ENCODE measurements at regions not wholly inside any gene's neighbourhood (a gene's known extent, or its start where the extent isn't known, plus 50 kb on each side); places are given as distances from the start of the nearest gene placed in this dataset.
"Not testable (repeated sequence)": the region's sequence is repeated elsewhere in the genome, so short reads cannot be mapped to it uniquely, and the experiment has no call there.

GRCh38 chr3:170679190-170679589 is 93.3 kb upstream of the SLC7A14 start:
- TF ChIP-seq CTCF (optimal IDR thresholded peaks at IDR 0.05 in 1 of 3, IDR thresholded peaks at IDR 0.05 in 1 of 3, conservative IDR thresholded peaks at IDR 0.05 in 1 of 3; ENCODE audit: extremely low read depth in 1 of 3, insufficient read depth in 2 of 3, low read length in 3 of 3), result no peak
- TF ChIP-seq EZH2 (IDR thresholded peaks at IDR 0.05; ENCODE audit: low read length), result no peak
- Histone ChIP-seq H2AFZ (ENCODE audit: control insufficient read depth, low read length) (no peak overlapping the region), H4K20me1 (ENCODE audit: control insufficient read depth, extremely low read depth, insufficient read depth, low read length) (no peaks in the 10 kb centered on the region), H3K79me2 (ENCODE audit: control insufficient read depth, insufficient read depth, low read length) (no peaks in the 10 kb centered on the region), H3K4me2 (ENCODE audit: control insufficient read depth, extremely low read depth, insufficient read depth, low read depth, low read length) (no peak overlapping the region), H3K4me1 (ENCODE audit: control insufficient read depth, extremely low read depth, insufficient read depth, low read length) (no peaks in the 10 kb centered on the region), H3K4me3 (ENCODE audit: control insufficient read depth in 2 of 3, extremely low read depth in 1 of 3, insufficient read depth in 2 of 3, low read depth in 1 of 3, low read length in 3 of 3) (no peak overlapping the region), H3K36me3 (ENCODE audit: control insufficient read depth in 2 of 2, extremely low read depth in 1 of 2, insufficient read depth in 2 of 2, low read length in 2 of 2) (no peaks in the 10 kb centered on the region), H3K9me1 (ENCODE audit: control insufficient read depth, extremely low read depth, insufficient read depth, low read length) (no peaks in the 10 kb centered on the region), H3K27ac (ENCODE audit: control insufficient read depth, insufficient read depth, low read length) (no peak overlapping the region), H3K9me3 (ENCODE audit: control insufficient read depth, low read depth, low read length) (no peaks in the 10 kb centered on the region), H3K9ac (ENCODE audit: control insufficient read depth, extremely low read depth, insufficient read depth, low read length) (no peak overlapping the region), H3K27me3 (ENCODE audit: control insufficient read depth, extremely low read depth, insufficient read depth, low read length) (no peaks in the 10 kb centered on the region)
- DNase-seq (ENCODE audit: low read depth, low spot score) (no peak), FAIRE-seq (no peak)
- dilution Hi-C loops (cut with MboI; ENCODE audit: extremely low pct_ligation_motif_present, low sequenced_read_pairs), result no loop called here

GRCh38 chr3:170670504-170670903 is 84.6 kb upstream of the SLC7A14 start:
- dilution Hi-C loops (cut with MboI; ENCODE audit: extremely low pct_ligation_motif_present, low sequenced_read_pairs), result no loop called here
- Histone ChIP-seq H3K27me3 (ENCODE audit: control insufficient read depth, extremely low read depth, insufficient read depth, low read length) (no peaks in the 10 kb centered on the region), H3K4me2 (ENCODE audit: control insufficient read depth, extremely low read depth, insufficient read depth, low read depth, low read length) (no peak overlapping the region), H3K4me1 (ENCODE audit: control insufficient read depth, extremely low read depth, insufficient read depth, low read length) (no peaks in the 10 kb centered on the region), H2AFZ (ENCODE audit: control insufficient read depth, low read length) (no peak overlapping the region), H4K20me1 (ENCODE audit: control insufficient read depth, extremely low read depth, insufficient read depth, low read length) (no peaks in the 10 kb centered on the region), H3K4me3 (ENCODE audit: control insufficient read depth in 2 of 3, extremely low read depth in 1 of 3, insufficient read depth in 2 of 3, low read depth in 1 of 3, low read length in 3 of 3) (no peak overlapping the region), H3K9ac (ENCODE audit: control insufficient read depth, extremely low read depth, insufficient read depth, low read length) (no peak overlapping the region), H3K9me3 (ENCODE audit: control insufficient read depth, low read depth, low read length) (no peaks in the 10 kb centered on the region), H3K9me1 (ENCODE audit: control insufficient read depth, extremely low read depth, insufficient read depth, low read length) (no peaks in the 10 kb centered on the region), H3K36me3 (ENCODE audit: control insufficient read depth in 2 of 2, extremely low read depth in 1 of 2, insufficient read depth in 2 of 2, low read length in 2 of 2) (no peaks in the 10 kb centered on the region), H3K79me2 (ENCODE audit: control insufficient read depth, insufficient read depth, low read length) (no peaks in the 10 kb centered on the region), H3K27ac (ENCODE audit: control insufficient read depth, insufficient read depth, low read length) (no peak overlapping the region)
- DNase-seq (ENCODE audit: low read depth, low spot score), result no peak
- no peak for FAIRE-seq
- TF ChIP-seq CTCF (optimal IDR thresholded peaks at IDR 0.05 in 1 of 3, IDR thresholded peaks at IDR 0.05 in 1 of 3, conservative IDR thresholded peaks at IDR 0.05 in 1 of 3; ENCODE audit: extremely low read depth in 1 of 3, insufficient read depth in 2 of 3, low read length in 3 of 3) (no peak), EZH2 (IDR thresholded peaks at IDR 0.05; ENCODE audit: low read length) (no peak)

GRCh38 chr3:170662986-170663385 is 77.1 kb upstream of the SLC7A14 start:
- H3K27me3 ChIP-seq (ENCODE audit: control insufficient read depth, extremely low read depth, insufficient read depth, low read length); H3K4me1 ChIP-seq (ENCODE audit: control insufficient read depth, extremely low read depth, insufficient read depth, low read length); H3K9me1 ChIP-seq (ENCODE audit: control insufficient read depth, extremely low read depth, insufficient read depth, low read length); H3K79me2 ChIP-seq (ENCODE audit: control insufficient read depth, insufficient read depth, low read length); FAIRE-seq; DNase-seq (ENCODE audit: low read depth, low spot score); H3K9me3 ChIP-seq (ENCODE audit: control insufficient read depth, low read depth, low read length); H3K4me2 ChIP-seq (ENCODE audit: control insufficient read depth, extremely low read depth, insufficient read depth, low read depth, low read length); H3K27ac ChIP-seq (ENCODE audit: control insufficient read depth, insufficient read depth, low read length); dilution Hi-C loops (cut with MboI; ENCODE audit: extremely low pct_ligation_motif_present, low sequenced_read_pairs); H3K36me3 ChIP-seq (ENCODE audit: control insufficient read depth in 2 of 2, extremely low read depth in 1 of 2, insufficient read depth in 2 of 2, low read length in 2 of 2); H4K20me1 ChIP-seq (ENCODE audit: control insufficient read depth, extremely low read depth, insufficient read depth, low read length); H2AFZ ChIP-seq (ENCODE audit: control insufficient read depth, low read length); H3K9ac ChIP-seq (ENCODE audit: control insufficient read depth, extremely low read depth, insufficient read depth, low read length); H3K4me3 ChIP-seq (ENCODE audit: control insufficient read depth in 2 of 3, extremely low read depth in 1 of 3, insufficient read depth in 2 of 3, low read depth in 1 of 3, low read length in 3 of 3): not testable (repeated sequence)
